GM23338 (cell line): ENCODE measurements at regions not wholly inside any gene's neighbourhood (a gene's known extent, or its start where the extent isn't known, plus 50 kb on each side); places are given as distances from the start of the nearest gene placed in this dataset.

ENCODE experiments used
- CREB1 ChIP-seq: fragments of 250-450 bp; sonication (Bioruptor Pico); IDR thresholded peaks from 2 replicates; pipeline ENCODE4 v1.5.0; 2020; ENCODE audit warnings: low read depth, mild to moderate bottlenecking, moderate library complexity
- CTCF ChIP-seq, 2 experiments: fragments of 200-600 bp in 1 of 2; sonication (generic) in 1 of 2; conservative IDR thresholded peaks; 2 replicates each; pipeline versions ENCODE4 v1.5.1 to v1.6.1; 2016 to 2017; ENCODE audit warnings: antibody characterized with exemption in 2 of 2, low read depth in 2 of 2, mild to moderate bottlenecking in 2 of 2, moderate library complexity in 1 of 2
- ETS1 ChIP-seq: IDR thresholded peaks from 2 replicates; pipeline ENCODE4 v1.6.1; 2016; ENCODE audit warnings: antibody characterized with exemption
- EZH2 ChIP-seq: fragments of 200-600 bp; sonication (generic); IDR thresholded peaks from one replicate; pipeline ENCODE4 v1.8.0; 2017; ENCODE audit warnings: antibody characterized with exemption, mild to moderate bottlenecking, low read depth; ENCODE audit not compliant: unreplicated experiment
- EZH2phosphoT487 ChIP-seq: fragments of 200-600 bp; sonication (generic); IDR thresholded peaks from one replicate; pipeline ENCODE4 v1.8.1; 2018; ENCODE audit warnings: antibody characterized with exemption; ENCODE audit not compliant: unreplicated experiment
- JUNB ChIP-seq: IDR thresholded peaks from one replicate; pipeline ENCODE4 v1.6.1; 2016; ENCODE audit warnings: antibody characterized with exemption; ENCODE audit not compliant: unreplicated experiment
- POLR2AphosphoS5 ChIP-seq: IDR thresholded peaks from 2 replicates; pipeline ENCODE4 v1.6.1; 2016; ENCODE audit warnings: antibody characterized with exemption, low read depth
- REST ChIP-seq: IDR thresholded peaks from one replicate; pipeline ENCODE4 v1.6.1; 2018; ENCODE audit warnings: antibody characterized with exemption; ENCODE audit not compliant: unreplicated experiment
- STAT1 ChIP-seq: IDR thresholded peaks from one replicate; pipeline ENCODE4 v1.6.1; 2016; ENCODE audit warnings: antibody characterized with exemption; ENCODE audit not compliant: unreplicated experiment
- ZNF114 ChIP-seq: fragments of 250-450 bp; sonication (Bioruptor Pico); IDR thresholded peaks from 2 replicates; pipeline ENCODE4 v1.5.0; 2020; ENCODE audit warnings: mild to moderate bottlenecking, moderate library complexity
- ZNF331 ChIP-seq: fragments of 250-450 bp; sonication (Bioruptor Pico); IDR thresholded peaks from 2 replicates; pipeline ENCODE4 v1.5.0; 2020; ENCODE audit warnings: low read depth, mild to moderate bottlenecking, moderate library complexity

- TF ChIP-seq CTCF (conservative IDR thresholded peaks at IDR 0.05; ENCODE audit: low read depth in 2 of 2): peak; percentile 23 to 43; a peak in 3 of 4 replicates
- no peak for TF ChIP-seq EZH2phosphoT487
- no peak for TF ChIP-seq CREB1 (CRISPR knock-in tag)
- TF ChIP-seq POLR2AphosphoS5: no peak
- no peak for TF ChIP-seq ZNF114 (CRISPR knock-in tag)
- no peak for TF ChIP-seq REST
- TF ChIP-seq EZH2: no peak
- no peak for TF ChIP-seq ETS1
- TF ChIP-seq STAT1: no peak
- no peak for TF ChIP-seq JUNB
- TF ChIP-seq ZNF331: no peak
These were observed 559.8 kb upstream of the REG3G start for GRCh38 chr2:78465707-78466106.
